ENCODE measurements at regions not wholly inside any gene's neighbourhood (a gene's known extent, or its start where the extent isn't known, plus 50 kb on each side); places are given as distances from the start of the nearest gene placed in this dataset.
"Not testable (repeated sequence)": the region's sequence is repeated elsewhere in the genome, so short reads cannot be mapped to it uniquely, and the experiment has no call there.

DNA sequence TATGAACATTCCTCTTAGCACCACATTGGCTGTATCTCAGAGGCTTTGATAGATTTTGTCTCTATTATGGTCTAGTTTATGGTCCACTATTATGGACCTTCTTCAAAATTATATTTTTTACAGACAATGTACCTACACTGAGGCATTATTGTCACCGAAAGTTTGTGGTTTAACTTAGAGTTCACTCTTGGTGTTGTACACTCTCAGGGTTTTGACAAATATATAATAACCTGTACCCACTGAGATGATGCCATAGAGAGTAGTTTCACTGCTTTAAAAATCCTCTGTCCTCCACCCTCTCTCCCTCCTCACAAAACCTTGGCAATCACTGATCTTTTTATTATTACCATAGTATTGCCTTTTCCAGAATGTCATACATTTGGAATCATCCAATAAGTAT, 528.2 kb downstream of the SLC6A15 start:
- no peaks in the 10 kb centered on the region for H3K4me1 ChIP-seq
- H3K27ac ChIP-seq: no peak overlapping the region
- H3K36me3 ChIP-seq: no peaks in the 10 kb centered on the region
- no peaks in the 10 kb centered on the region for H3K27me3 ChIP-seq
- no peak overlapping the region for H3K4me3 ChIP-seq
- peaks cover 0 to 15% (median 0%) of the 10 kb centered on the region in 4 donors for H3K9me3 ChIP-seq
- 100% methylated on average over 1 of the region's 1 CpG for WGBS, 2 donors
- TF ChIP-seq EP300 (IDR thresholded peaks at IDR 0.05) (no peak), POLR2A (IDR thresholded peaks at IDR 0.05) (no peak)
- TF ChIP-seq, protein P1, sequence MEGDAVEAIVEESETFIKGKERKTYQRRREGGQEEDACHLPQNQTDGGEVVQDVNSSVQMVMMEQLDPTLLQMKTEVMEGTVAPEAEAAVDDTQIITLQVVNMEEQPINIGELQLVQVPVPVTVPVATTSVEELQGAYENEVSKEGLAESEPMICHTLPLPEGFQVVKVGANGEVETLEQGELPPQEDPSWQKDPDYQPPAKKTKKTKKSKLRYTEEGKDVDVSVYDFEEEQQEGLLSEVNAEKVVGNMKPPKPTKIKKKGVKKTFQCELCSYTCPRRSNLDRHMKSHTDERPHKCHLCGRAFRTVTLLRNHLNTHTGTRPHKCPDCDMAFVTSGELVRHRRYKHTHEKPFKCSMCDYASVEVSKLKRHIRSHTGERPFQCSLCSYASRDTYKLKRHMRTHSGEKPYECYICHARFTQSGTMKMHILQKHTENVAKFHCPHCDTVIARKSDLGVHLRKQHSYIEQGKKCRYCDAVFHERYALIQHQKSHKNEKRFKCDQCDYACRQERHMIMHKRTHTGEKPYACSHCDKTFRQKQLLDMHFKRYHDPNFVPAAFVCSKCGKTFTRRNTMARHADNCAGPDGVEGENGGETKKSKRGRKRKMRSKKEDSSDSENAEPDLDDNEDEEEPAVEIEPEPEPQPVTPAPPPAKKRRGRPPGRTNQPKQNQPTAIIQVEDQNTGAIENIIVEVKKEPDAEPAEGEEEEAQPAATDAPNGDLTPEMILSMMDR (IDR thresholded peaks at IDR 0.05): no peak
- DNase-seq (ENCODE audit: low spot score in 2 of 2): no peak

DNA sequence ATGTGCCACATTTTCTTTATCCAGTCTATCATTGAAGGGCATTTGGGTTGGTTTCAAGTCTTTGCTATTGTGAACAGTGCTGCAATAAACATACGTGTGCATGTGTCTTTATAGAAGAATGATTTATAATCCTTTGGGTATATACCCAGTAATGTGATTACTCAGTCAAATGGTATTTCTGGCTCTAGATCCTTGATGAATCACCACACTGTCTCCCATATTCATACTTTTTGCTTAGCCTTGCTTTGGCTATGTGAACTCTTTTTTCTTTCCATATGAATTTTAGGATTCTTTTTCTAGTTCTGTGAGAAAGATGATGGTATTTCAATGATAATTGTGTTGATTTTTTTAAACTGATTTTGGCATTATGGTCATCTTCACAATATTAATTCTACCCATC, 530.1 kb downstream of the SLC6A15 start:
- not testable (repeated sequence) for H3K4me1 ChIP-seq; H3K4me3 ChIP-seq; H3K36me3 ChIP-seq; H3K27ac ChIP-seq; DNase-seq (ENCODE audit: low spot score in 2 of 2); H3K27me3 ChIP-seq
- 33 to 38% methylated on average over 1 of the region's 1 CpG for WGBS, 2 donors
- H3K9me3 ChIP-seq: peaks cover 0 to 15% (median 0%) of the 10 kb centered on the region in 4 donors

DNA sequence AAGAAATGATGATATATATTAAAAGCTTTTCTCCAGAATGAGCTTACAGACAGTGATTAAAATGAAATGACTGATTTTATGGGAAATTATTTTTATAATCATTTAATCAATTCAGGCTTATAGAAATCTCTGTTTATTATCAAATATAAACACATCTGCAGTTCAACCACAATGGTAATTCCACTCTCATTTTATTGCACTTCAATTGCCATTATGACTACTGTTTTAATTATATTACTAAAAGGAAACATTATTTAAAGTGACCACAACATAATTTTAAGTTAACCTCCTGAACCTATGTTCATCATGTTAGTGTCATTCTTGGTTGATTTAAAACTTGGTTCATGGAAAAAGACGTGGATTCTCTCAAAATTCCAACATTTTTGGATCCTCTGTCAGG, 536.3 kb downstream of the SLC6A15 start:
- no peaks in the 10 kb centered on the region for H3K27me3 ChIP-seq
- no peak overlapping the region for H3K27ac ChIP-seq
- 23 to 47% methylated on average over 1 of the region's 1 CpG for WGBS, 2 donors
- no peak for DNase-seq (ENCODE audit: low spot score in 2 of 2)
- H3K4me1 ChIP-seq: no peaks in the 10 kb centered on the region
- no peaks in the 10 kb centered on the region for H3K36me3 ChIP-seq
- H3K4me3 ChIP-seq: no peak overlapping the region
- no peak for TF ChIP-seq EP300 (IDR thresholded peaks at IDR 0.05)
- TF ChIP-seq POLR2A (IDR thresholded peaks at IDR 0.05): no peak
- TF ChIP-seq, protein P1 (IDR thresholded peaks at IDR 0.05): no peak
- no peaks in the 10 kb centered on the region for H3K9me3 ChIP-seq

DNA sequence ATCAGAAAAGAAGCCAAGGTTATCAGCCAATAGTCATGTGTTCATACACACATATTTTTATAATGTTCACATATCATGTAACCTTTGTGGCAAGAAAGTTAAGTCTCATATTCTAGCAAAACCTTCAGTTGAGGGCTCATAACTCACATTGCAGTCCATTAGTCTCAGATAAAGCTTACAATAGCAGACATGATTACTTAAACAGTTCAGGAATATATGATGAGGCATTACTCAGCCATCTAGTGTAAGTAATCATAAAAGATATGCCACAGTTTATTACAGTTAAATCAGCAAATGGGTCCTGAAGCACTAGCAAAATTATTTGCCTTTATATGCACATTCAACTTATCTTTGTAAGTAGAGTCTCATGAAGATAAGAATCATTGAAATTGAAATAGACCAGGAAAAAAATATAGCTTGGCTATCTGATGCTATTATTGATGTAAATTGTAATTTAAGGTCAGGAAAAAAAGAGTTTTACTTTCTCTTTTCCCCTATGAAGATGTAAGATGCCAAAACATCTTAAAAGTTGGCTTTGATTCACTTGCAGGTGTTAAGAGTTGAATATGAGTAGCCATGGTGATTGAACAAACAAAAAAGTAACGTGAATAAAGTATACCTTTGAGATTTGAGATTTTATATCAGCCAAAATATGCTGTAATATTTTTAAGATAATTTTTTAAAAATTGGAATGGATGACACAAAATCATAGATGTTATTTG, 537.0 kb downstream of the SLC6A15 start:
- no peak overlapping the region for H3K27ac ChIP-seq
- H3K9me3 ChIP-seq: no peaks in the 10 kb centered on the region
- TF ChIP-seq POLR2A (IDR thresholded peaks at IDR 0.05) (no peak), EP300 (IDR thresholded peaks at IDR 0.05) (no peak)
- TF ChIP-seq, protein P1 (IDR thresholded peaks at IDR 0.05): no peak
- no peaks in the 10 kb centered on the region for H3K4me1 ChIP-seq
- DNase-seq (ENCODE audit: low spot score in 2 of 2): no peak
- no peak overlapping the region for H3K4me3 ChIP-seq
- WGBS, 2 donors: 32 to 51% methylated on average over 1 of the region's 1 CpG
- no peaks in the 10 kb centered on the region for H3K36me3 ChIP-seq
- no peaks in the 10 kb centered on the region for H3K27me3 ChIP-seq

DNA sequence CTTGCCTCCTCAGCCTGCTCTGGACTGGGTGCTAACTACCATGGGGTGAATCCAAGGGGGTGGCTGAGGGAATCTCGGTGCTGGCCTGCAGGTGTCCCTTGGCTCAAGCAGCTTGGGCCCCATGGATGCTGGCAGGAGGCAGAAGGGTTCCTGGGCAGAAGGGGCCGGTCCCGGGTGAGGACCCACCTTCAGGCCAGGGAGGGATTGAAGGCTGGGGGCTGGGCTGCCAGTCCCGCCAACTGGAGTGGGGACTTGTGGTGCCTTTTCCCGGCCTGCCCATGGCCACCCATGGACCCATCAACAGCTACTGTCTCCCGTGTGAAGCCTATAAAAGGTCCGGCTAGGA, 550.1 kb downstream of the SLC6A15 start:
- H3K27ac ChIP-seq: no peak overlapping the region
- H3K27me3 ChIP-seq: no peaks in the 10 kb centered on the region
- H3K4me1 ChIP-seq: no peaks in the 10 kb centered on the region
- TF ChIP-seq EP300 (IDR thresholded peaks at IDR 0.05) (no peak), POLR2A (IDR thresholded peaks at IDR 0.05) (no peak)
- TF ChIP-seq, protein P1 (IDR thresholded peaks at IDR 0.05): no peak
- DNase-seq (ENCODE audit: low spot score in 2 of 2): no peak
- no peaks in the 10 kb centered on the region for H3K9me3 ChIP-seq
- H3K36me3 ChIP-seq: no peaks in the 10 kb centered on the region
- WGBS, 2 donors: 94 to 98% methylated on average over 7 of the region's 7 CpGs
- no peak overlapping the region for H3K4me3 ChIP-seq
